Hepatocyte (in vitro differentiated cells): ENCODE measurements at regions not wholly inside any gene's neighbourhood (a gene's known extent, or its start where the extent isn't known, plus 50 kb on each side); places are given as distances from the start of the nearest gene placed in this dataset.

Experiments used
- EZH2 ChIP-seq: fragments of 200-600 bp; sonication (generic); IDR thresholded peaks from 2 replicates; pipeline ENCODE4 v1.6.1; 2016; ENCODE audit warnings: antibody characterized with exemption, mild to moderate bottlenecking, borderline replicate concordance
- TF ChIP-seq, protein P1 (sequence below): fragments of 200-600 bp; sonication (generic); IDR thresholded peaks from 2 replicates; pipeline ENCODE4 v1.5.1; 2016; ENCODE audit warnings: antibody characterized with exemption, mild to moderate bottlenecking; ENCODE audit not compliant: poor library complexity

DNA sequence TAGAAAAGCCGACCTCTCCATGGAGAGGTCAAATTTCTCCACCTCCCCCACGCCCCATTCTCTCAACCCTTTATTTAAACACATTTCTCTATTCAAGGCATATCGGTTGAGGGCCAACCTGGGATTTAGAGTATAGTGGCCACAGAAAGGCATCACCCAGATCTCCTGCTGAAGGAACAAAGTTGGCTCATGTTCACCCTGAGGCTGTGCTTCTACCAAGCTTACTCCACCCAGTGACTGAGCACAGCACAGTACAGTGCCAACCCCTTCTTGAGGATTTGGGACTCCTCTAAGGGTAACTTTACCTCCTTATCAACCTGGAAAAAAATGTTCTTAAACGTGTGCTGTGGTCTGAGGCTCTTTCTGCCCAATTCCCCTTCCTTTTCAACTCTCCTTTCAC, 94.0 kb downstream of the CMC2 start:
- TF ChIP-seq, protein P1, sequence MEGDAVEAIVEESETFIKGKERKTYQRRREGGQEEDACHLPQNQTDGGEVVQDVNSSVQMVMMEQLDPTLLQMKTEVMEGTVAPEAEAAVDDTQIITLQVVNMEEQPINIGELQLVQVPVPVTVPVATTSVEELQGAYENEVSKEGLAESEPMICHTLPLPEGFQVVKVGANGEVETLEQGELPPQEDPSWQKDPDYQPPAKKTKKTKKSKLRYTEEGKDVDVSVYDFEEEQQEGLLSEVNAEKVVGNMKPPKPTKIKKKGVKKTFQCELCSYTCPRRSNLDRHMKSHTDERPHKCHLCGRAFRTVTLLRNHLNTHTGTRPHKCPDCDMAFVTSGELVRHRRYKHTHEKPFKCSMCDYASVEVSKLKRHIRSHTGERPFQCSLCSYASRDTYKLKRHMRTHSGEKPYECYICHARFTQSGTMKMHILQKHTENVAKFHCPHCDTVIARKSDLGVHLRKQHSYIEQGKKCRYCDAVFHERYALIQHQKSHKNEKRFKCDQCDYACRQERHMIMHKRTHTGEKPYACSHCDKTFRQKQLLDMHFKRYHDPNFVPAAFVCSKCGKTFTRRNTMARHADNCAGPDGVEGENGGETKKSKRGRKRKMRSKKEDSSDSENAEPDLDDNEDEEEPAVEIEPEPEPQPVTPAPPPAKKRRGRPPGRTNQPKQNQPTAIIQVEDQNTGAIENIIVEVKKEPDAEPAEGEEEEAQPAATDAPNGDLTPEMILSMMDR: no peak
- TF ChIP-seq EZH2: no peak
